HepG2 (cell line): ENCODE measurements at regions not wholly inside any gene's neighbourhood (a gene's known extent, or its start where the extent isn't known, plus 50 kb on each side); places are given as distances from the start of the nearest gene placed in this dataset.

Experiments used
- ATAC-seq: fragments of 200-7000 bp; cut with Tn5 transposase; 3 replicates; pipeline ENCODE4 v1.9.1; 2020; ENCODE audit warnings: mild to moderate bottlenecking, moderate library complexity
- BruUV-seq: library from RNA; stranded (reverse); fragments of 400-500 nt; replicated peaks from 2 replicates; lab custom pipeline; 2021; lab: Mats Ljungman, UMichigan
- CTCF ChIA-PET: fragments of 300-600 bp; formaldehyde crosslinking; extraction: SDS; loops from one replicate; lab custom pipeline; 2021; ENCODE audit warnings: low total read pairs, inconsistent platforms, low intra/inter-chr PET ratio; lab: Yijun Ruan, JAX
- POLR2A ChIA-PET: fragments of 350-600 bp; sonication (Branson Sonifier 250); formaldehyde crosslinking; loops from one replicate; lab custom pipeline; 2020; ENCODE audit warnings: antibody characterized with exemption, inconsistent platforms; lab: Yijun Ruan, JAX
- DNase-seq: peaks from one replicate; pipeline ENCODE4 v3.0.0-alpha.2; 2015; ENCODE audit warnings: low spot score
- FAIRE-seq: peaks from 3 replicates; lab custom pipeline; 2011; peaks lifted over from hg19 to GRCh38; lab: Jason Lieb, UNC
- H2AFZ ChIP-seq: one replicate; pipeline ENCODE4 v1.6.1; 2011; ENCODE audit warnings: low read length, inconsistent platforms
- H3K27ac ChIP-seq: fragments of 300-600 bp; 3 replicates; pipeline ENCODE4 v1.8.0; 2011; ENCODE audit warnings: mixed run types, mild to moderate bottlenecking, mixed read lengths, low read length, inconsistent platforms; ENCODE audit not compliant: insufficient read depth; ENCODE audit errors: extremely low read length
- H3K27me3 ChIP-seq, 2 experiments: fragments of 200-600 bp in 1 of 2; 2 replicates in 1 of 2; 3 replicates in 1 of 2; pipeline versions ENCODE4 v1.6.0 to v1.8.0; 2011; ENCODE audit warnings: low read length in 2 of 2, mild to moderate bottlenecking in 2 of 2, moderate library complexity in 2 of 2, inconsistent platforms in 1 of 2; ENCODE audit not compliant: insufficient read depth in 2 of 2, control insufficient read depth in 1 of 2
- H3K36me3 ChIP-seq, 2 experiments: fragments of 200-600 bp in 1 of 2; replicated peaks in 1 of 2; 2 replicates in 1 of 2; 3 replicates in 1 of 2; pipeline versions ENCODE4 v1.5.1 to v1.8.0; 2011; ENCODE audit warnings: low read length in 2 of 2, inconsistent platforms in 1 of 2; ENCODE audit not compliant: insufficient read depth in 2 of 2, control insufficient read depth in 1 of 2
- H3K4me1 ChIP-seq: 2 replicates; pipeline ENCODE4 v1.5.1; 2012; ENCODE audit warnings: low read length, inconsistent platforms; ENCODE audit not compliant: insufficient read depth
- H3K4me2 ChIP-seq: 2 replicates; pipeline ENCODE4 v1.6.0; 2011; ENCODE audit warnings: low read depth, low read length, inconsistent platforms
- H3K4me3 ChIP-seq, 3 experiments: fragments of 200-600 bp in 1 of 3; sonication (generic), shearing (Covaris generic) in 1 of 3; replicated peaks in 1 of 3; 2 replicates each; pipeline ENCODE4 v1.5.1; 2011 to 2016; ENCODE audit warnings: low read length in 3 of 3, inconsistent platforms in 2 of 3, low read depth in 2 of 3, mild to moderate bottlenecking in 2 of 3, control low read depth in 1 of 3, mixed read lengths in 1 of 3; ENCODE audit not compliant: insufficient read depth in 1 of 3
- H3K79me2 ChIP-seq: one replicate; pipeline ENCODE4 v1.6.1; 2011; ENCODE audit warnings: low read length, inconsistent platforms; ENCODE audit not compliant: insufficient read depth
- H3K9ac ChIP-seq: 2 replicates; pipeline ENCODE4 v1.6.0; 2011; ENCODE audit warnings: mild to moderate bottlenecking, low read depth, low read length, inconsistent platforms; ENCODE audit not compliant: insufficient read depth
- H3K9me3 ChIP-seq: 2 replicates; pipeline ENCODE4 v1.5.1; 2012; ENCODE audit warnings: mild to moderate bottlenecking, low read length
- H4K20me1 ChIP-seq: 2 replicates; pipeline ENCODE4 v1.6.0; 2011; ENCODE audit warnings: inconsistent platforms, mild to moderate bottlenecking, low read length, moderate library complexity; ENCODE audit not compliant: insufficient read depth
- ATF6 ChIP-seq: sonication (generic); formaldehyde crosslinking; conservative IDR thresholded peaks from 2 replicates; pipeline ENCODE4 v1.4.0; 2020; ENCODE audit warnings: missing genetic modification reagents
- HOXA5 ChIP-seq: sonication (generic); formaldehyde crosslinking; IDR thresholded peaks from 2 replicates; pipeline ENCODE4 v1.4.0; 2020; ENCODE audit warnings: missing genetic modification reagents
- IRF9 ChIP-seq: sonication (generic); formaldehyde crosslinking; IDR thresholded peaks from 2 replicates; pipeline ENCODE4 v1.8.0; 2022; ENCODE audit warnings: missing genetic modification reagents, mild to moderate bottlenecking, borderline replicate concordance
- KAT8 ChIP-seq: IDR thresholded peaks from 2 replicates; pipeline ENCODE4 v1.6.1; 2016; ENCODE audit warnings: missing genetic modification reagents, missing compliant biosample characterization
- KDM6A ChIP-seq: IDR thresholded peaks from 2 replicates; pipeline ENCODE4 v1.6.1; 2016; ENCODE audit warnings: low read depth
- MTA3 ChIP-seq: sonication (generic); formaldehyde crosslinking; IDR thresholded peaks from 2 replicates; pipeline ENCODE4 v1.4.0; 2020; ENCODE audit warnings: missing genetic modification reagents
- RBM22 ChIP-seq: fragments of 200-400 bp; formaldehyde crosslinking; optimal IDR thresholded peaks from 2 replicates; pipeline ENCODE3; 2017; ENCODE audit warnings: mild to moderate bottlenecking, low read length, moderate library complexity
- REST ChIP-seq, 2 experiments: IDR thresholded peaks; 2 replicates each; pipeline ENCODE4 v1.6.1; 2011 to 2012; ENCODE audit warnings: low read length in 2 of 2, borderline replicate concordance in 1 of 2, low read depth in 1 of 2, mild to moderate bottlenecking in 1 of 2, moderate library complexity in 1 of 2
- SOX5 ChIP-seq: IDR thresholded peaks from 2 replicates; pipeline ENCODE4 v1.6.1; 2016; ENCODE audit warnings: borderline replicate concordance
- SP4 ChIP-seq: sonication (generic); formaldehyde crosslinking; IDR thresholded peaks from 2 replicates; pipeline ENCODE4 v1.8.1; 2023; ENCODE audit warnings: mild to moderate bottlenecking, missing genetic modification reagents
- ZNF101 ChIP-seq: sonication (generic); formaldehyde crosslinking; IDR thresholded peaks from 2 replicates; pipeline ENCODE4 v1.4.0; 2020; ENCODE audit warnings: mild to moderate bottlenecking, low read depth, missing genetic modification reagents, borderline replicate concordance
- ZNF3 ChIP-seq: IDR thresholded peaks from 2 replicates; pipeline ENCODE4 v1.7.0; 2017; ENCODE audit warnings: inconsistent platforms
- ZNF382 ChIP-seq: sonication (generic); formaldehyde crosslinking; IDR thresholded peaks from 2 replicates; pipeline ENCODE4 v1.5.0; 2020; ENCODE audit warnings: missing genetic modification reagents, mild to moderate bottlenecking, borderline replicate concordance
- ZNF550 ChIP-seq: sonication (generic); formaldehyde crosslinking; IDR thresholded peaks from 2 replicates; pipeline ENCODE4 v1.4.0; 2020; ENCODE audit warnings: mild to moderate bottlenecking, missing genetic modification reagents, borderline replicate concordance
- WGBS: methylation state at CpG from one replicate; pipeline ENCODE4 v1.1.6; 2017; ENCODE audit warnings: low lambda C conversion rate; 5-methylcytosine and 5-hydroxymethylcytosine counted together
- in situ Hi-C: cut with HindIII; loops from 2 replicates; pipeline ENCODE4 v1.10.0; 2017; ENCODE audit warnings: low pct_unique_long_range_greater_than_20kb; ENCODE audit not compliant: extremely low pct_ligation_motif_present
- intact Hi-C: fragments of 100-400 bp; cut with micrococcal nuclease; formaldehyde crosslinking; loops from one replicate; pipeline ENCODE4 v1.10.0; 2022; ENCODE audit not compliant: unreplicated experiment

GRCh38 chr12:83404521-83404920 lies 717.8 kb downstream of the TMTC2 start:
- H3K4me3 ChIP-seq: no peak overlapping the region
- H2AFZ ChIP-seq: no peak overlapping the region
- no peaks in the 10 kb centered on the region for H4K20me1 ChIP-seq
- in situ Hi-C loops (no loop called here), intact Hi-C loops (no loop called here)
- DNase-seq (no peak), ATAC-seq (no peak), FAIRE-seq (no peak)
- no TSS peak for BruUV-seq
- no peaks in the 10 kb centered on the region for H3K36me3 ChIP-seq
- H3K27me3 ChIP-seq: no peaks in the 10 kb centered on the region
- TF ChIP-seq KAT8 (CRISPR knock-in tag) (no peak), ZNF3 (CRISPR knock-in tag) (no peak), ZNF382 (CRISPR knock-in tag) (no peak), RBM22 (no peak), IRF9 (CRISPR knock-in tag) (no peak), HOXA5 (CRISPR knock-in tag) (no peak), MTA3 (CRISPR knock-in tag) (no peak), SP4 (CRISPR knock-in tag) (no peak), ZNF550 (no peak), SOX5 (CRISPR knock-in tag) (no peak), KDM6A (no peak), ATF6 (no peak), ZNF101 (CRISPR knock-in tag) (no peak), REST (IDR thresholded peaks at IDR 0.05; ENCODE audit: borderline replicate concordance in 1 of 2, low read depth in 1 of 2, low read length in 2 of 2) (no peak)
- H3K4me1 ChIP-seq: no peaks in the 10 kb centered on the region
- 4% methylated on average over 3 of the region's 3 CpGs for WGBS
- no peaks in the 10 kb centered on the region for H3K79me2 ChIP-seq
- ChIA-PET CTCF (no interaction called here), POLR2A (no interaction called here)
- peaks cover 60% of the 10 kb centered on the region for H3K9me3 ChIP-seq
- no peak overlapping the region for H3K27ac ChIP-seq
- no peak overlapping the region for H3K4me2 ChIP-seq
- no peak overlapping the region for H3K9ac ChIP-seq
